ENCODE measurements at regions not wholly inside any gene's neighbourhood (a gene's known extent, or its start where the extent isn't known, plus 50 kb on each side); places are given as distances from the start of the nearest gene placed in this dataset.
"Not testable (repeated sequence)": the region's sequence is repeated elsewhere in the genome, so short reads cannot be mapped to it uniquely, and the experiment has no call there.

GRCh38 chr2:33706410-33706809 is 107.3 kb upstream of the FAM98A start:
- no peak for DNase-seq (ENCODE audit: low spot score)

GRCh38 chr2:33704406-33704855 is 105.3 kb upstream of the FAM98A start:
- no peak for DNase-seq (ENCODE audit: low spot score)

GRCh38 chr2:33696234-33696633 is 97.1 kb upstream of the FAM98A start:
- no peak for DNase-seq (ENCODE audit: low spot score)

GRCh38 chr2:33694904-33695303 is 95.8 kb upstream of the FAM98A start:
- no peak for DNase-seq (ENCODE audit: low spot score)

- not testable (repeated sequence) for DNase-seq (ENCODE audit: low spot score)
Measured at GRCh38 chr2:33690686-33691085, 91.6 kb upstream of the FAM98A start.

DNA sequence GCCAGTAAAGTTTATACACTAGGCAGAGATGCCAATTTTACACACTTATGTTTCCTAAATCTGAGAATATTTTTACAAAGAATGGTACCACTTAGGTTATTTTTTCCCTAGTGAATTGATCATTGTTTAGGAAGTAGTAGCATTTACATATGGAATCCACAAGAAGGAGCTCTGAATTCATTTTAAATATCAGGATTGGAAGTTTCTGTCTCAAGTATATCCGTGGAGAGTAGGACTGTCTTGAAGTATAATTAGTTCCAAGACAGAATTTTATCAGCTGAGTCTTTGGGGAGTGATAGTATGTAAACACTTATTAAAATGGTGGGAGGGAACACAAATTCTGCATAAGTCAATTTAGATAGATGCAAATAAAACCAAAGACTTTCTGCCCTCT is 82.3 kb upstream of the FAM98A start:
- DNase-seq (ENCODE audit: low spot score): peak; percentile 76

GRCh38 chr2:33680644-33681363 is 81.7 kb upstream of the FAM98A start:
- no peak for DNase-seq (ENCODE audit: low spot score)

- no peak for DNase-seq (ENCODE audit: low spot score)
Measured at GRCh38 chr2:33678436-33678835, 79.3 kb upstream of the FAM98A start.

DNA sequence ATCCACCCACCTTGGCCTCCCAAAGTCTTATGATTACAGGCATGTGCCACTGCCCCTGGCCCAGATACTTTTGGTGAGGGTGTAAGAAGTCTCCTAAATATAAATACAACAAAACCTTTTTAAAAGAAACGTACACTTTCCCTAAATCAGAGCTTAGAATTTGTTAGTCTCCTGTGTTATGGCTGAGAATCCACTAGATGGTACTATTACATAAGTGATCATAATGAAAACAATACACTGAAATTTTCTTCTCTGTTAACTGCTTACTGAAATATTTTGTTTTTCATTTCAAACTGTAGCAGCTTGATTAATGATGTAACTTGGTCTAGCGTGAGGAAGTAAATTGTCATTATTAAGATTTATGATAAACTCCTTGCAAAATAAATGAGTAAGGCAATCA is 74.8 kb upstream of the FAM98A start:
- DNase-seq (ENCODE audit: low spot score): peak; percentile 57

DNA sequence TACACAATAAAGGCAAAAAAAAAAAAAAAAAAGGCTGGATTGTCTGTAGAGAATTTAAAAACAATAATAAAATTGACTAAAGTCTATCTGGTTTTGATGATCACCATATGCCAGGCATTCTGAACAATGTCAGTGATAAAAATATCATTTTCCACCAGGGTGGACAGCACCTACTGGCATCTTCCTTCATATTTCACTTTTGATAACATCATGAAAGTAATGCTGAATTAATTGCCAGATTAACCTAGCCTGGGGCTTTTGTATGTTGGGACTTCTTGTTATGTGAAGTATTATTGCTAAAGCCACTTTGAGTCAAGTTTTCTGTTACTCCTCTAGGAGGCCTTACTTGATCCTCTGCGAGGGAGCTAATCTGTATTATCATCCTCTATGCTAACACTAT is 73.8 kb upstream of the FAM98A start:
- DNase-seq (ENCODE audit: low spot score): no peak

DNA sequence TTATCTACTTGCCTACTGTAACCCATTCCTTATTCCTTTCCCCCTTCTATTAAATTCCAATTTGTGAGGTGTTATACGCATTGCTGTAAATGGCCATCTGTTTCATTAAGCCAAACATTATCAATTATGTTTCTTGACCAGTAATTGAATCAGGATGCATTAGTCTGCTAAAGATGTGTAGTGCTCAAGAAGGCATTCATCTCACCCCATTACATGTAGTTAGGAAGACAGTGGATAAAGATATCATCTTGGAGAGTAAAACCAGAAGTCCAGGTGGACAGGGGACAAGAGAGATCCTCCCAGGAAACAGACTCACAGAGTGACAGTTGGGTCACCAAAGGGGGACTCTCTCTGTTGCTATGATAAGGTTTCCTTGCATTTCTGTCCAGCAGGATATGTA is 73.3 kb upstream of the FAM98A start:
- DNase-seq (ENCODE audit: low spot score): no peak

DNA sequence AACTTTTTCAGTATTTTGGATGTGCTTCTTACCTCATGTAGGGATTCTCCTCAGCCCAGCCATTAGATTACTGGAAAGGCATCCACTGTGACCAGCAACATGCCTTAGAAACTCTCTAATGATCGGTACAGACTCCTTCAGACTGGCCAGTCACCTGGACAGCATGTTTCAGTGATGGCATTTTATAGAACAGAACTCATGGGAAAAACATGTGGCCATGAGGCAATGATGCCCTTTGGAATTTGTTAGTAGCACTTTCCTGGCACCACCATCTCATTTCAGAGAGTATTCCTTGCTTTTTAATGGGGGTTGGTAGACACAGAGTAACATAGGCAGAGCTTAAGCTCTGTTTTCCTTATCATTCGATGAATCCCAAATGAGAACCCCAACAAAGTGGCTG is 72.1 kb upstream of the FAM98A start:
- no peak for DNase-seq (ENCODE audit: low spot score)

- no peak for DNase-seq (ENCODE audit: low spot score)
Measured at GRCh38 chr2:33670392-33670937, 71.4 kb upstream of the FAM98A start.

GRCh38 chr2:33666879-33667278 is 67.8 kb upstream of the FAM98A start:
- no peak for DNase-seq (ENCODE audit: low spot score)

GRCh38 chr2:33665039-33665438 is 65.9 kb upstream of the FAM98A start:
- no peak for DNase-seq (ENCODE audit: low spot score)

DNA sequence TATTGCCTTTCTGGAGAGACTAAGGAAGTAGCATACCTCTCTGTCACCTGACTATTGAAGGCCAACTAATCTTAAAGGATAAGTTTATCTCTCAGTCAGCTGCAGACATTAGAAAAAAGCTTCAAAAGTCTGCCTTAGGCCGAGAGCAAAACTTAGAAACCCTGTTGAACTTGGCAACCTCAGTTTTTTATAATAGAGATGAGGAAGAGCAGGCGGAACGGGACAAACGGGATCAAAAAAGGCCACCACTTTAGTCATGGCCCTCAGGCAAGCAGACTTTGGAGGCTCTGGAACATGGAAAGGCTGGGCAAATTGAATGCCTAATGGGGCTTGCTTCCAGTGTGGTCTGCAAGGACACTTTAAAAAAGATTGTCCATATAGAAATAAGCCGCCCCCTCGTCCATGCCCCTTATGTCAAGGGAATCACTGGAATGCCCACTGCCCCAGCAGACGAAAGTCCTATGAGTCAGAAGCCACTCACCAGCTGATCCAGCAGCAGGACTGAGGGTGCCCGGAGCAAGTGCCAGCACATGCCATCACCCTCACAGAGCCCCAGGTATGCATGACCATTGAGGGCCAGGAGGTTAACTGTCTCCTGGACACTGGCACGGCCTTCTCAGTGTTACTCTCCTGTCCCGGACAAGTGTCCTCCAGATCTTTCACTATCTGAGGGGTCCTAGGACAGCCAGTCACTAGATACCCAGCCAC is 61.5 kb upstream of the FAM98A start:
- DNase-seq (ENCODE audit: low spot score): no peak

GRCh38 chr2:33655626-33656320 is 56.7 kb upstream of the FAM98A start:
- no peak for DNase-seq (ENCODE audit: low spot score)

- DNase-seq (ENCODE audit: low spot score): no peak
Measured at GRCh38 chr2:33652830-33653229, 53.7 kb upstream of the FAM98A start.

GRCh38 chr2:33650171-33650570 is 51.1 kb upstream of the FAM98A start:
- DNase-seq (ENCODE audit: low spot score): no peak
